Activated CD4-positive, CD25-positive, alpha-beta regulatory T cell treated with anti-CD3 and anti-CD28 coated beads, Interleukin-2, amount 50 U/mL, for 16 hours (primary cell): ENCODE measurements at regions not wholly inside any gene's neighbourhood (a gene's known extent, or its start where the extent isn't known, plus 50 kb on each side); places are given as distances from the start of the nearest gene placed in this dataset.

ENCODE experiments used
- DNase-seq: peaks from one replicate; pipeline ENCODE4 v3.0.0-alpha.2; 2020; ENCODE audit warnings: low read depth, low spot score

DNA sequence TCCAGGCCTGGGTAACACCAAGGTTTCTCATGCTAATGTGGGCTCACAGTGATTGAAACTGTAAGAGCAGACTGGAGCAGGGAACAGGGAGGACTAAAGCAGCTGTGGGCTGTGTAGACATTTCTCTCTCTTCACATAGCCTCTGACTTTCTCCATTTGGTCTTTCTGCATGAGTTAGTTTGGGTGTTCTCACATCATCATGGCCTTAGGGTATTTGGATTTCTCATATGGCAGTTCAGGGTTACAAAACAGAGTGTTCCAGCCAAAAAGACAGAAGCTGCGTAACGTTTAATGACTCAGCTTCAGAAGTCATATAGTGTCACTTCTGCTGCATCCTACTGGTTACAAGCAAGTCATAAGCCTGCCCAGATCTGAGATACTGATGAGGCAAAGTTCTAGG, 52.0 kb upstream of the OSBPL8 start:
- no peak for DNase-seq

DNA sequence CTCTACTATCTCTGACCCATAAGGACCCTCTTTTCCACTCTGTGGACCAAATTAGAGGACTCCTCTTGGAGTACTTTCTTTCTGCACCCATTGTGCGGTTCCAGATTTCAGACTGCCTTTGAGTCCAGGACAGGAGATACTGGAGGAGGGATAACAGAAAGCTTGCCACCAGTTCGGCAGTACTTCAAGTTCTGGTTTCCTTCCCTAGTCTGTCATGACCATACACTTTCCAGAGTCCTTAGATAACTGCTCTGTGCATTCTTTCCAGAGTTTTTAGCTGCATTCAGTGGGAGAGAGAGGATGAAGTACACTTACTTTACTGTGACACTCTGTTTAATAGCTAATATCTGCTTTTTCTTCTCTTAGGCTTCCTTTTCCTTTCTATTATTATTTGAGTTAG, 54.8 kb upstream of the OSBPL8 start:
- no peak for DNase-seq

DNA sequence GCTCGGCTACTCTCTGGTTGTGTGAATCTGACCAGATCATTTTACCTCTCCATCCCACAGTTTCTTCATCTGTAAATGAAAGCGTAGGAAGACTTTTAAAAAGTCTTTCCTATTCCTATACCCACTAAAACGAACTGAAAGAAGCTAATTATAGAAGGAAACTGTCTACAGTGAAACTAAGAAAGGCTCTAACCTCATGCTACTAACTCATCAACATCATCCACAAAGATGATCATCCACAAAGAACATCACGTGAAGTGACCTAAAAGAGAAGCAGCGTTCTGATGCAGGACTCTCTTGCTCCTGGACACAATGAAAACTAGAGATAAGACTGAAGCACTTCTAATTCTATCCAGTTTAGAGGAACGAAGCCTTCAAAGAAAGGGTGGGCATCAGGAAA, 58.5 kb upstream of the OSBPL8 start:
- DNase-seq = no peak

DNA sequence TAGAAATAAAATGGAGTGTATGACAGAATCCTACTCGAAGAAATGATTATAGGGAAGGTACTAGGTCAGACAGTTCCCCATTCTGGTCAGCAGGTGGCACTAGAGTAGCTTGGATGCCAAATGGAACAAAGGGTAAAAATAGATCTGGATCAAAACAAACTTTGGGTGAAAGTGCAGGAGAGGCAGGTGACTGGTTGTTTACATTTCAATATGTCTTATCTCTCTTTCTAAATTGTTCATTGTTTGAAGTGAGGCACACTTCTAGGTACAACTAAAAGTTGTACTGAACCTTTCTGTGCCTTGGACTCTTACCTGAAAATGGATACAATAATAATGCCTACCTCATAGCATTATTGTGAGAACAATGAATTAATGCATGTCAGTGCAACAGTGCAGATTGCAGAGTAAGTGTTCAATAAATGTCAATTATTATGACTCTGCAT, 62.0 kb upstream of the OSBPL8 start:
- peak; percentile 50 for DNase-seq

DNA sequence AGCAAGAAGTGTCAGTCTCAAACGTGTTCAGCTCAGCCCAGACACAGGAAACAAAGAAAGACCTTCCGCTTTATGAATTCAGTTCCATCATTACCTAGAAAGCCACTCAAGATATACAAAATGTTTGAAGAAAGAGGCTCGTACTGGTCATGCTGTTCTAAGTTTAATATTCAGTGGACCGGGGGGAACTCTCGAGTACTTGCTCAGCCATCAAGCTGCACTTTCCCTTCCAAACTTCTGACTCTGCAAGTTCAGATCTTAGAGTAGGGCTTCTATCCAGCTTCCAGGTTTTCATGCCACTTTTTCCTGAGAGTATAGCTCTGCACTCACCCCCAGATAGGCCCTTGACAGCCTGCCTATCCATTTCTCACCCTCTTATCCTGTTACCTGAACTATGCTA, 62.8 kb upstream of the OSBPL8 start:
- DNase-seq = no peak

DNA sequence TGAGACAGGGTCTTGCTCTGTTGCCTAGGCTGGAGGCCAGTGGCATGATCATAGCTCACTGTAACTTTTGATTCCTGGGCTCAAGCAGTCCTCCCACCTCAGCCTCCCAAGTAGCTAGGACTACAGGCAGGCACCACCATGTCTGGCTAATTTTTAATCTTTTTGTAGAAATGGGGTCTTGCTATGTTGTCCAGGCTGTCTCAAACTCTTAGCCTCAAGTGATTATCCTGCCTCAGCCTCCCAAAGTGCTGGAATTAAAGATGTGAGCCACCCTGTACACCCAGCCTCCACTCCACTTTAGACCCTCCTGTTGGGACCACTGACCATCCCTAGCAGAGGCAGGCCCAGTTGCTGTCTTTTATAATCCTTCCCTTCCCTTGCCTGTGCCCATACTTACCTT, 63.3 kb upstream of the OSBPL8 start:
- no peak for DNase-seq

DNA sequence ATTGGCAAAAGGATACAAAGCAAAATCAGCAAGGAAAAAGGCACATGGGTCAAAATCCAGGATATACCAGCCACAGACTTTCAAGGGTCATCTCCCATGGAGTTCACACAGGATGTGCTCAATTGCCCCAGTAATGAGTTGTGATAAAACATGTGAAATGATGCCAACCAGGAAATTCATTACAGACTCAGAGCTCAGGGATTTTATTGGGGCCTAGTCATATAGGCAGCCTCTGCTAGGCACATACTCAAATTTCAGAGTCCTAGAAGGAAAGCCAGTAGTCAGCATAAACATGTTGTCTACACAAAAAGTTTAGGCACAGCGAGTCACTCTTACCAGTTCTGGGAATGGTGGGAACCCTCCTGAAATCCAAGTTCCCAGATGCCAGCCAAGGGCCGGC, 64.4 kb upstream of the OSBPL8 start:
- no peak for DNase-seq

DNA sequence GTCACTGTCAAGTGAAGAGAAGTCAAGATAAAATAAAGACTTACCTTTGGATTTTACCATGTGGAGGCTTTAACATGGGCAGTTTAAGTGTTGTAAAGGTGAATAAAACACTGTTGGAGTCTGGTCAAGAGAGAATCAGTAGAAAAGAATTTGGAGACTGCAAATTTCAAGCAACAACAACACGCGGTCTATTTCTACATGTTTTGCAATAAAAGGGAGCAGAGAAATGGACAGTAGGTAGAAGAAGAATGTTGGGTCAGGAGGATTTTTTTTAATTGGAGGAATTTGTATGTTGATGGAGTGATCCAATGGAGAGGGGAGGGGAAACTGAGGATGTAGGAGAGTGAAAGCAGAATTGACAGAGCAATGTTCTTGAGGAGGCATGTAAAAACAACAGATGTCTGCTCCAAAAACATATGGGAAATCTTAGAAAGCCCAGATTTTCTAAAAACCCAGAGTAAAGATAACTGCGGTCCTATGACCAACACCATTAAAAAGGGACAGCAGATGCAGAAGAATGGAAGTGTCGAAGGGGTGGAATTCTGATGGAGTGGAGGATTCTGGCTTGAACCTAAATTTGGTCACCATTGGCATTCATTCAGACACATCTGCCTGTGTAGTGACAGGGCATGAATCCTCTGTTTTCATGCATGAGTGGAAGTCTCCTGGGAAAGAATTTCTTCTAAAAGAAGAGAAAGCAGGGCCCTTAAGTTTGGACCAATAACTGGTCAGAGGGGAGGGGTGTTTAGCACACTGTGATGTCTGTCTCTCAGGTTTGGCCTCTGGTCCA, 68.0 kb upstream of the OSBPL8 start:
- DNase-seq = no peak

DNA sequence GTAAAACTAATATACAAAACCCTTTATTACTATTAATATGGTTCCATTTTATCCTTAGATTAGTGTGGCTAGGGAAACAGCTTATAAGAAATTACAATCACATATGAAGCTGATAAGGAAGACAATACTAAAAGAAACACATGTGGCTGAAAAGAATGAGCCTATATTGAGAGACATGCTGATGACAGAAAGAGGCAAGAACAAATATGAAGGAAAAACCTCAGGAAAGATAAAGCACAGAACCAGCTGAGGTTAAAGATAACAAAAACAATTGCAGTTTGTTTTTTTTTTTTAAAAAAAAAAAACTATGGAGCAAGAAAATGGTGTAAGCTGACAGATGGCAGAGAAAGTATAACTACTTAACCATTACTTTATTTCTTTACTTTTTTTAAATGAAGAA, 69.2 kb upstream of the OSBPL8 start:
- DNase-seq = no peak

DNA sequence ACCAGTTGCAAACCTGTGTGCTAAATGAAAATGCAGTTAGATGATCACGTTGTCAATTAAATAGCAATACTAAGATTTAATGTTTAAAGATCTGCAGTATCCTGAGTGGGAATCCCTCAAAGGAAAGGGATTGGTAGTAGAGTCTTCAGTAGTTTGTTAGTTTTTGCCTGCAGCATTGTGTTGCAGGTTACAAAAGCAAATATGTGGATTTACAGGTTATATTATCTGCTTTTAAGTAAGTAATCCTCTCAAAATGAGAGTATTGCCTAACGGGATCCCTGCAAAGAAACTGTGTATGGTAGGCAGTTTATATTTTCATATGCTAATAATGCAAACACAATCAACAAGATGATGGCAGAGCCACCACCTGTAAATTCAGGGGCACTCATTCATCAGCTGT, 72.2 kb upstream of the OSBPL8 start:
- DNase-seq = no peak

DNA sequence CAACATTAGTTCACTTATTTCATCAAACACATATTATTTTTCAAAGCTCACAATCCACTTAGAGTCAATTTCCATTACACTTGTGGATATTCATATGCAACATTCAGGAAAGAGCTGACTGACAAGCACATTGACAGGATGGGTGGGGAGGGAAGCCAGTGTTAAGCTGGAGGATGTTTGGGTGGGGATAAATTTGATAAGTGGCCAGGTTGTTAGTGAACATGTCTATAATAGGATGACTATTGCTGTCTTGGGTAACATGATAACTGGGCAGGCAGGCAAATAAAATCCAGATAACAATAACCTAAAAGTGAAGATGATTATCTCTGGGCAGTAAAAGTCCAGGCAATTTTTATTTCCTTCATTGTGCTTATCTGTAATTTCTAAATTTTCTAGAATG, 73.8 kb upstream of the OSBPL8 start:
- DNase-seq = no peak

DNA sequence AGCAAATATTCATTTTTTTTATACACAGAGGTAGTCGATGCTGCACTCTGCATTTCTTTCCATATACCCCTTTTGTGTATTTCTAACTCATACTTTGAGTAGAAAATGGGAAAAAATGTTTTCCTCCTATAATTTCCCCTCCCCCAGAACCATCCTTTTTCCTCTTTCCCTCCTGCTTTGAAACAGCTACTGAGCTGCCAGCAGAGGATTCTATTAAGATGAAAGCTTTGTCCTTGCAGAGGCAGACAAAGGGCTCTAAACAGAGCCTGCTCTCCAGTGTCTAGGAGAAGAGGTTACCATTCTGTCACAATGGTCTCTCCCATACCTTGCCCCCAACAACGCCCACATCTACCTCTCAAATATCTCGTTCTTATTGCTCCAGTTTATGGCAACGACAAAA, 74.6 kb upstream of the OSBPL8 start:
- DNase-seq = no peak

DNA sequence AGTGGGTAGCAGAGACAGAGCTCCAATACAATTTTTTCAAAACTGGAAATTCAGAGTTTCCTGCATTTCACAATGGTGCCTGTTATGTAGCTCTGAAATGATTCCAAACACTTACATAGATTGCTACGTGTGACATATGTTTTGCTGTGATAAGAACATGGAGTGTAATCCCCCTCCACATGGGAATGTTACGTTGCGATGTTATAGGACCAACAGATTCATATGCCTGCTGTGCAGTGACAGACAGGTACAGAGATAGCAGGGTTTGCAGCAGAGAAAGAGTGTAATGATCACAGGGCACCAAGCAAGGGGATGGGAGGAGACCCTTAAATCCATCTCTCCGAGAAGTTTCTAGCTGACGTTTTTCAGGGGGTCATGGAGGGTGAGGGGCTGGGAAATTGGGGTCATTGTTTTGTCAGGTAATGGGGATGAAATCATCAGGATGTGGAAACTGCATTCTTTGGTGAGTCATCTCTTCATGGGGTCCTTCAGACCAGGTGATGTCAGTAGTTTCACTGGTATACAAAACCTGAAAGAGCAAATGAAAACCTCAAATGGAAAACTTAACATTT, 76.6 kb upstream of the OSBPL8 start:
- no peak for DNase-seq

DNA sequence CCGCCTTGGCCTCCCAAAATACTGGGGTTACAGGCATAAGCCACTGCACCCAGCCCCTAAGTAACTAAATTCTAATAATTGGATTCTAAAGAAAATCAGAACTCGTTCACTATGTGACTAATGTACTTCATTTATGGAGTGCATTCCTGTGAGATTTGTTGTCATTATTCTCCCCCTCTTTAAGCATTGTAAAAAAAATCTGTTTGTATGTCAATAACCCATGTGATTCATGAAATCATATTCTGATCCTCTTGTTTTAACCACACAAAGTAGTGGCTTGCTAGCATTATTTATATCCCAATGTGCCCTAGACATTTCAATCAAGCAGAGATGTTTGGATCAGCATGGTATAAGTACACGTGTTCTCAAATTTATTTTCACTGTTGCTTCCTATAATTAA, 78.2 kb upstream of the OSBPL8 start:
- DNase-seq = no peak

DNA sequence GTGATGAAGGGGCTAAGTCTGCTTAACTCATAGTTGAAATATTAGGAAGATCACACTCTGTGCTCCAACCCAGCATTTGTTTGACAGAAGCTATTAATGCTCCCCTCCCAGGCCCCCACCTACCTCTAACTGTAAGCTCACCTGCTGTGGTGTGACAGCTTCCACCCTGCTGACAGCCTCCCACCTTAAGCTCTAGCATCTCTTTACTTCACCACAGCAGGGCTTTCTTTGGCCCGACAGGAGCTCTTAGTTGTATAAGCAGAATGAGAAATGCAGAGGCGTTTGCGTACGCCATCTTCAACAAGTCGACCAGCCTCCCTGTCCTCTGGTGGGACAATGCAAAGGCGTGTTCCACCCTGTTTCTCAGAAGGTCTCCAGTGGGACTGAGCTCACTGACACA, 80.1 kb upstream of the OSBPL8 start:
- no peak for DNase-seq

DNA sequence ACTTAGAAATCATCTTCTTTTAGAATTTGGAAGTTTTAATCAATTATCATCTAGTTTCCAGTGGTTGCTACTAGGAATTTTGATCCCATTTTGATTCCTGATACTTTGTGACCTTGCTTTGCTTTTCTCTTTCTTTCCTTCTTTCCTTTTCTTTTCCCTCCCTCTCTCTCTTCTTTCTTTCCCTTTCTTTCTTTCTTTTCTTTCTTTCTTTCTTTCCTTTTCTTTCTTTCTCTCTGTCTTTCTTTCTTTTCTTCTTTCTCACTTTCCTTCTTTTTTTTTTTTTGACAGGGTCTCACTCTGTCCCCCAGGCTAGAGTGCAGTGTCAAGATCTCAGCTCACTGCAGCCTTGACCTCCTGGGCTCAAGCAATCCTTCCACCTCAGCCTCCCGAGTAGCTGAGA, 81.5 kb upstream of the OSBPL8 start:
- DNase-seq = no peak

DNA sequence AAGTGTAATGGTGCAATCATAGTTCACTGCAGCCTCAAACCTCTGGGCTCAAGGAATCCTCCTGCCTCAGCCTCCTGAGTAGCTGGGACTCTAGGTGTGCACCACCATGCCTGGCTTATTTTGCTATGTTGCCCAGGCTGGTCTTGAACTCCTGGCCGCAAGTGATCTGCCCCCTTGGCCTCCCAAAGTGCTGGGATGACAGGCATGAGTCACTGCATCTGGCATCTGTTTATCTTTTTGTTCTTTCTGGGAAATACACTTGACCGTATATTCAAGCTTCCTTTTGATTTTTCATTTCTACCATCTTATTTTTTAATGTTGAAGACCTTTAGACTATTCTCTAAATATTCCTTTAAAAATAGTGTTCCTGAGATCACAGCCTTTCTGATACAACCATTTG, 82.4 kb upstream of the OSBPL8 start:
- DNase-seq = no peak

DNA sequence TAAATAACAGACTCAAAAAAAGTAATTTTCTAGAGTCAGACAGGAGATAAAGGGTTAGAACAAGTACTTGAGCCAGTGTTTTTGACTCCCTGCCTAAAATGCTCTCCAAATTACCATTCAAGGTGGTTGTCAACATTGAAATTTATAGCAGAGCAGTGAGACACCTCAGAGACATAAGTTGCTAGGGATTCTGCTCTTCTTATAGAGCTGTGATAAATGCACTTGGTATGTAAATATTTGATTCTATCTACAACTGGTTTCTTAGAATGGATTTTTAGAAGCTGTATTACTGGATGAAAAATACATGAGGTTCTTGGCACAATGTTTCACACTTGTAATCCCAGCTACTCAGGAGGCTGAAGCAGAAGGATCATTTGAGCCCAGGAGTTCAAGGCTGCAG, 83.9 kb upstream of the OSBPL8 start:
- DNase-seq = no peak

DNA sequence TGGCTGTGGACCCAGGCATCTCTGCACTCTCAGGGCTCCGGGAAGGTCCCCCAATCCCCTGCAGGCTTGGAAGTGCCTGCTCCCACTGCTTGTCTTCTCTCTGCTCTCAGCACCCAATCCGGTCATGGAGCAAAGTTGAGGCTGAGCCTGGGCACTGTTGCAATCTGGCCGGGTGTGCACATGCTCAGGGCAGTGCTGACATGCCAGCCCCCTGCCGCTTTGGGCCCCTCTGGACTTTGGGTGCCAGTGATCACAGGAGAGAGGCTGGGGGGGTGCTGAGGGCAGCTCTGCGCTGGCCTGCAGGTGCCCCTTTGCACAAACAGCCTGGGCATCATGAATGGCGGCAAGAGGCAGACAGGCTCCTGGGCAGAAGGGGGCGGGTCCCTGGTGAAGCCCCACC, 85.4 kb upstream of the OSBPL8 start:
- no peak for DNase-seq

DNA sequence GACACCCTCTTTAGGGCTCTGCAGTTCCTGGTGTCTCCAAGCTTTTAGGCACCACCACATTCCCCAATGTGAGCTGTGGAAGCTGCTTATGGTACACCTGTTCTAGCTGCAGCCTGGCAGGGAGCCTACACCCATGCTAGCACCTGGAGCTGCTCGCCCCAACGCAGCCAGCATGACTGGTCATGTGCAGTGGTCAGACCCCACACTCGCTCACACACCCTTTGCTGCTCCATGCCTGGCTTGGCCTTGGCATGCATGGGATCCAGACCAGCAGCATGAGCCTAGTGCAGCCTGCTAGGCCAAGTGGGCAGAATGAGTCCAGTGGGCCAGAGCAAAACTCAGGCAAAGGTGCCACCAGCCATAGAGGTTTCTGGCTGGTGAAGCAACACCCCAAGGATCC, 86.4 kb upstream of the OSBPL8 start:
- no peak for DNase-seq

DNA sequence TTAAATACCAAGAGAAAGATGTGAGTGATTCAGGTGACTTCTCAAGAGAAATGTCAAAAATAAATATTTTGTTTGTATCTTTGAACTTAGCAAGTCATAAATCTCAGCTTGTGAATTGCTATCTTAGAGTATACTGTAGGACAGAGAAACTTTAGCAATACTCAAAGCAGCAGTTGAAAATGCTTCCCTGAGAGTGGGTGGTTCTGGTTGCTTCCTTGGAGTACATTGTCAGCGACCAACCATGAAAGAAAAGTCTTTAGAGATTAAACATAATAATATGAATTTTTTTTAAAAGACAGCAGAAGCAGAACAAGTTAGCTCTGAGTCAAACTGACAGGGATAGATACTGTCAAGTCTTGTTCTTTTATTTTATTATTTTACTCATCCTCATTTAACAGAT, 86.8 kb upstream of the OSBPL8 start:
- no peak for DNase-seq

DNA sequence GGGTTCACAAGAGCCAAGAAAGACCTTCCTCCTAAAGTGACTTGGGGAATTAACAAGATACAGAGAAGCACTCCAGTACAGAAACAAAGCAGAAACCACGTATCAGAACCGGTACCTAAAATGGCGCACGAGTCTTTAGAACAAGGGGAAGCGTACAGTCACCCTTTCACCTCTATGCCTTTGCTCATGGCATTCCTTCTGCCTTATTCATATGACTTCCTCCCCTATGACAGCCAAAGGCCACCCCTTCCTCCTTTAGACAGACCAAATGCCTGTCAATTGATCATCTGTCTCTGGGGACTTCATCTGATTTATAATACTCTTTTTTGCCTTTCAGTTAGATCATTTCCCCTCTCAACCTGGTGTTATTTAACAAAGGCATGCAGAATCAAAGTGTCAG, 89.5 kb upstream of the OSBPL8 start:
- DNase-seq = no peak

DNA sequence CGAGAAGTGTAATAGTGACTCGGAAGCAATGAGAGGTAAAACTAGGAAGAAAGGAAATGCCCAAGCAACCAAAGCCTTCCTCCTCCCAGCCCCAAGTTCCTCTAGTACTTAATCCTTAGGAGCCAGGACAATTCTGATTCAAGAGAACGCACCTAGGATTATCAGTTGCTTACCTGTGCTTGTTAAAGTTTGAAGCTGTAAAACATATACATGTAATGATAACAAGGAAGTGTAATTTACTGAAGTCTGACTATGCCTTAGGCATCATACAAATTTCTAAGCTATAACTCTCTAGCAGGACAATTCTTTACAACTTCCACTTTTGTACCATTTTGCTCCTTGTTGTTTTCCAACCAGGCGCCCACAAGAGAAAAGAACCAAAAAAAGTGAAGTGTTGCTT, 92.8 kb upstream of the OSBPL8 start:
- no peak for DNase-seq

DNA sequence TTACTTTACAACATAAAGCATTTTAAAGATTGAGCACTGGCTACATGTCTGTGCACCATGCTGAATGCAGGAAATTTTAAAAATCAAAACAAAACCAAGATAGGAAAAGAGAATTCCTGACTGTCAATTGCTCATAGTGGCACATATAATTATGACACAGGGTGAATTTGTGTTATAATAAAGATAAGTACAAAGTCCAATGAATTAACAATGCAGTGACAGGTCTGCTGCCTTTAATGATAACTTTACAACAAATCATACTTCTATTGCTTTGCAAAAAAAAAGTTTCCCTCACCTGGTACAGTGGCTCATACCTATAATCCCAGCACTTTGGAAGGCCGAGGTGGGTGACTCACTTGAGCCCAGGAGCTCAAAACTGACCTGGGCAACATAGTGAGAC, 93.8 kb upstream of the OSBPL8 start:
- no peak for DNase-seq
